Thyroid gland (tissue), 4 donors: ENCODE measurements at regions not wholly inside any gene's neighbourhood (a gene's known extent, or its start where the extent isn't known, plus 50 kb on each side); places are given as distances from the start of the nearest gene placed in this dataset.

ENCODE experiments used
- DNase-seq, 2 donors: peaks; one replicate each; pipeline ENCODE4 v3.0.0-alpha.2; 2019
- H3K27ac ChIP-seq, 3 donors: fragments of 200-600 bp; sonication (generic); 1 replicate in 2 of 3; 2 replicates in 1 of 3; pipeline ENCODE4 v1.5.1; 2016 to 2019; ENCODE audit warnings: mild to moderate bottlenecking in 1 of 3, moderate library complexity in 1 of 3
- H3K27me3 ChIP-seq: fragments of 200-600 bp; sonication (generic); one replicate; pipeline ENCODE4 v1.5.1; 2019
- H3K36me3 ChIP-seq, 2 donors: fragments of 200-600 bp; sonication (generic); one replicate each; pipeline ENCODE4 v1.5.1; 2016 to 2019
- H3K4me1 ChIP-seq, 2 donors: fragments of 200-600 bp; sonication (generic); one replicate each; pipeline ENCODE4 v1.5.1; 2017 to 2019
- H3K4me3 ChIP-seq, 3 donors: fragments of 200-600 bp; sonication (generic); replicated peaks in 1 of 3; 1 replicate in 2 of 3; 2 replicates in 1 of 3; pipeline ENCODE4 v1.5.1; 2016; ENCODE audit warnings: mild to moderate bottlenecking in 1 of 3
- H3K9me3 ChIP-seq: fragments of 200-600 bp; sonication (generic); one replicate; pipeline ENCODE4 v1.5.1; 2017
- CTCF ChIP-seq, 6 experiments: fragments of 200-600 bp in 3 of 6; fragments of 450-650 bp in 3 of 6; sonication (generic) in 3 of 6; IDR thresholded peaks; one replicate each; pipeline ENCODE4 v1.5.1; 2016 to 2019; ENCODE audit warnings: antibody characterized with exemption in 6 of 6, mild to moderate bottlenecking in 2 of 6, inconsistent platforms in 1 of 6, moderate library complexity in 1 of 6
- POLR2A ChIP-seq, 2 donors: fragments of 450-650 bp; IDR thresholded peaks; one replicate each; pipeline ENCODE4 v1.6.1; 2017; ENCODE audit warnings: antibody characterized with exemption in 2 of 2, mild to moderate bottlenecking in 2 of 2, moderate library complexity in 1 of 2
- WGBS, 2 donors: methylation state at CpG; one replicate each; pipeline ENCODE4 v1.1.5; 2017; 5-methylcytosine and 5-hydroxymethylcytosine counted together
- intact Hi-C: fragments of 100-400 bp; cut with DNase I; formaldehyde crosslinking; loops from one replicate; pipeline ENCODE4 v1.15.1; 2023

GRCh38 chr13:73698859-73699258 is 435.3 kb downstream of the KLF12 start:
- 93 to 97% methylated on average over 3 of the region's 3 CpGs for WGBS, 2 donors
- no peak for DNase-seq
- no peak for TF ChIP-seq CTCF (IDR thresholded peaks at IDR 0.05)
- no peak for TF ChIP-seq POLR2A (IDR thresholded peaks at IDR 0.05)
- peaks cover 26 to 32% of the 10 kb centered on the region in 2 donors for H3K4me1 ChIP-seq
- H3K27ac ChIP-seq = no peak overlapping the region
- no peaks in the 10 kb centered on the region for H3K9me3 ChIP-seq
- H3K4me3 ChIP-seq = no peak overlapping the region
- H3K27me3 ChIP-seq = no peaks in the 10 kb centered on the region
- intact Hi-C loops = no loop called here
- no peaks in the 10 kb centered on the region for H3K36me3 ChIP-seq

- no peak for DNase-seq
- intact Hi-C loops = no loop called here
- H3K36me3 ChIP-seq = no peaks in the 10 kb centered on the region
- H3K4me1 ChIP-seq = peaks cover 17 to 28% of the 10 kb centered on the region in 2 donors
- no peaks in the 10 kb centered on the region for H3K9me3 ChIP-seq
- H3K27me3 ChIP-seq = no peaks in the 10 kb centered on the region
- no peak overlapping the region for H3K4me3 ChIP-seq
- H3K27ac ChIP-seq = no peak overlapping the region
- TF ChIP-seq CTCF (IDR thresholded peaks at IDR 0.05) (no peak), POLR2A (IDR thresholded peaks at IDR 0.05) (no peak)
Measured at GRCh38 chr13:73697166-73697565, 437.0 kb downstream of the KLF12 start.

- intact Hi-C loops = no loop called here
- Histone ChIP-seq H3K4me3 (no peak overlapping the region), H3K27me3 (no peaks in the 10 kb centered on the region), H3K27ac (no peak overlapping the region), H3K4me1 (peaks cover 15 to 27% of the 10 kb centered on the region in 2 donors), H3K9me3 (no peaks in the 10 kb centered on the region), H3K36me3 (no peaks in the 10 kb centered on the region)
- no peak for TF ChIP-seq CTCF (IDR thresholded peaks at IDR 0.05)
- no peak for TF ChIP-seq POLR2A (IDR thresholded peaks at IDR 0.05)
- 94 to 97% methylated on average over 3 of the region's 3 CpGs for WGBS, 2 donors
- DNase-seq = no peak
Measured at GRCh38 chr13:73696713-73697112, 437.5 kb downstream of the KLF12 start.

- no peak overlapping the region for H3K4me3 ChIP-seq
- no peak overlapping the region for H3K27ac ChIP-seq
- WGBS, 2 donors = 91 to 92% methylated on average over 2 of the region's 2 CpGs
- DNase-seq = no peak
- H3K36me3 ChIP-seq = no peaks in the 10 kb centered on the region
- H3K4me1 ChIP-seq = peaks cover 16 to 27% of the 10 kb centered on the region in 2 donors
- TF ChIP-seq POLR2A (IDR thresholded peaks at IDR 0.05) = no peak
- TF ChIP-seq CTCF (IDR thresholded peaks at IDR 0.05) = no peak
- intact Hi-C loops = no loop called here
- no peaks in the 10 kb centered on the region for H3K9me3 ChIP-seq
- H3K27me3 ChIP-seq = no peaks in the 10 kb centered on the region
Measured at GRCh38 chr13:73696271-73696670, 437.9 kb downstream of the KLF12 start.

GRCh38 chr13:73695325-73695724 is 438.9 kb downstream of the KLF12 start:
- DNase-seq = no peak
- H3K9me3 ChIP-seq = no peaks in the 10 kb centered on the region
- H3K27me3 ChIP-seq = no peaks in the 10 kb centered on the region
- TF ChIP-seq CTCF (IDR thresholded peaks at IDR 0.05) = no peak
- TF ChIP-seq POLR2A (IDR thresholded peaks at IDR 0.05) = no peak
- 92 to 94% methylated on average over 14 of the region's 14 CpGs for WGBS, 2 donors
- H3K4me3 ChIP-seq = no peak overlapping the region
- H3K27ac ChIP-seq = no peak overlapping the region
- no peaks in the 10 kb centered on the region for H3K36me3 ChIP-seq
- intact Hi-C loops = no loop called here
- H3K4me1 ChIP-seq = peaks cover 15 to 20% of the 10 kb centered on the region in 2 donors
